ENCODE measurements at regions not wholly inside any gene's neighbourhood (a gene's known extent, or its start where the extent isn't known, plus 50 kb on each side); places are given as distances from the start of the nearest gene placed in this dataset.

DNA sequence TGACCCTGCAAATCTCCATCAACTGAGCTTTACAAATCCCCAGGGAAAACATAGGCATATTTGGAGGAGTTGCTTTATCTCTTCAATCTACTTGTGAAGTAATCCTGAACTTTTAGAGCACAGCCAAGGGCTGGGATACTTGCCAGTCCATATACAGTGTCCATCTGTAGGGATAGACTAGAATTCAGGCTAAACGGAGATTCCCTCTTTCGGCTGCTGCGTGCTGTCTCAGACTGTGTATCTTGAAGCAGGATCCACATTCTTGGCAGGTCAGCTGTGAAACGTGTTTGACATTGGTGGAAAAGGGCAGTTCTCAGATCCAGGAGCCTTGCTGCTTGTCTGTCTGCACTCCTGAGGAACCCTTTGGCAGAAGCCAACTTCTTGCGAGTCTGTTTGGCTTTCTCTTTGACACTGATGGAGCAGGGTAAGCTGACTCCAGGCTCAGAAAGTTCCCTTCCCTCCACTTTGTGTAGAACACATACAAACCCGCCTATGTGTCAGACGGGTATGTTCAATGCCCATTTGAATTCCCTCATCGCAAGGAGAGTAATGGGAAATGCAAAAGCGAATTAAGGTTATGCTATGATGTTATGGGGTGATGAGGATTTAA, 221.8 kb downstream of the MAP2K4 start:
- Histone ChIP-seq H3K9ac (ENCODE audit: low read length in 2 of 2) (no peak overlapping the region), H3K36me3 (ENCODE audit: control insufficient read depth in 2 of 2, insufficient read depth in 2 of 2, low read length in 2 of 2) (no peaks in the 10 kb centered on the region), H3K27ac (ENCODE audit: low read length) (peak overlapping the region; percentile 46), H3K4me3 (ENCODE audit: low read length in 2 of 2) (peak overlapping the region; percentile 42 to 52), H3K4me1 (ENCODE audit: control insufficient read depth, insufficient read depth, low read length) (peaks cover 16% of the 10 kb centered on the region), H3K27me3 (ENCODE audit: control insufficient read depth in 1 of 2, insufficient read depth in 2 of 2, low read length in 2 of 2) (no peaks in the 10 kb centered on the region), H3K9me3 (ENCODE audit: control insufficient read depth in 2 of 2, low read length in 2 of 2) (no peaks in the 10 kb centered on the region)

GRCh38 chr17:12247761-12248160, 227.1 kb downstream of the MAP2K4 start:
- Histone ChIP-seq H3K27ac (ENCODE audit: low read length) (no peak overlapping the region), H3K9me3 (ENCODE audit: control insufficient read depth in 2 of 2, low read length in 2 of 2) (no peaks in the 10 kb centered on the region), H3K36me3 (ENCODE audit: control insufficient read depth in 2 of 2, insufficient read depth in 2 of 2, low read length in 2 of 2) (no peaks in the 10 kb centered on the region), H3K9ac (ENCODE audit: low read length in 2 of 2) (no peak overlapping the region), H3K4me1 (ENCODE audit: control insufficient read depth, insufficient read depth, low read length) (peaks cover 14% of the 10 kb centered on the region), H3K27me3 (ENCODE audit: control insufficient read depth in 1 of 2, insufficient read depth in 2 of 2, low read length in 2 of 2) (no peaks in the 10 kb centered on the region), H3K4me3 (ENCODE audit: low read length in 2 of 2) (no peak overlapping the region)

GRCh38 chr17:12250973-12251372, 230.3 kb downstream of the MAP2K4 start:
- no peaks in the 10 kb centered on the region for H3K27me3 ChIP-seq (ENCODE audit: control insufficient read depth in 1 of 2, insufficient read depth in 2 of 2, low read length in 2 of 2)
- no peaks in the 10 kb centered on the region for H3K36me3 ChIP-seq (ENCODE audit: control insufficient read depth in 2 of 2, insufficient read depth in 2 of 2, low read length in 2 of 2)
- peaks cover 15% of the 10 kb centered on the region for H3K4me1 ChIP-seq (ENCODE audit: control insufficient read depth, insufficient read depth, low read length)
- no peak overlapping the region for H3K9ac ChIP-seq (ENCODE audit: low read length in 2 of 2)
- no peaks in the 10 kb centered on the region for H3K9me3 ChIP-seq (ENCODE audit: control insufficient read depth in 2 of 2, low read length in 2 of 2)
- no peak overlapping the region for H3K27ac ChIP-seq (ENCODE audit: low read length)
- no peak overlapping the region for H3K4me3 ChIP-seq (ENCODE audit: low read length in 2 of 2)

GRCh38 chr17:12252462-12252861, 231.8 kb downstream of the MAP2K4 start:
- no peaks in the 10 kb centered on the region for H3K27me3 ChIP-seq (ENCODE audit: control insufficient read depth in 1 of 2, insufficient read depth in 2 of 2, low read length in 2 of 2)
- H3K36me3 ChIP-seq (ENCODE audit: control insufficient read depth in 2 of 2, insufficient read depth in 2 of 2, low read length in 2 of 2): no peaks in the 10 kb centered on the region
- no peaks in the 10 kb centered on the region for H3K9me3 ChIP-seq (ENCODE audit: control insufficient read depth in 2 of 2, low read length in 2 of 2)
- peak overlapping the region; percentile 31 for H3K27ac ChIP-seq (ENCODE audit: low read length)
- H3K9ac ChIP-seq (ENCODE audit: low read length in 2 of 2): no peak overlapping the region
- peaks cover 22% of the 10 kb centered on the region for H3K4me1 ChIP-seq (ENCODE audit: control insufficient read depth, insufficient read depth, low read length)
- H3K4me3 ChIP-seq (ENCODE audit: low read length in 2 of 2): peak overlapping the region in 1 of 2 donors; percentile 16

DNA sequence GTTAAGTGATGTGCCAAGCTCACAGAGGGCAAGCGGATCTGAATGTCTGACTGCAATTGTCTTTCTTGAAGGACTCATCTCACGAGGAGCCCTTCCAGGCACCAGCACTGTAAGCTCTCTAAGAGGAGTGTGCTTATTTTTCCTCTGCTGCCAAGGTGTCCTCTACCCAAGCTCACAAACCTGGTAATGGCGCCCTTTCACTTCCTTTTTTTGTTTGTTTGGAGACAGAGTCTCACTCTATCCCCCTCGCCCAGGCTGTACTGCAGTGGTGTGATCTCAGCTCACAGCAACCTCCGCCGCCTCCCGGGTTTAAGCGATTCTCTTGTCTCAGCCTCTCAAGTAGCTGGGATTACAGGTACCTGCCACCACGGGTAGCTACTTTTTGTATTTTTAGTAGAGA, 233.8 kb downstream of the MAP2K4 start:
- H3K27ac ChIP-seq (ENCODE audit: low read length): no peak overlapping the region
- H3K9me3 ChIP-seq (ENCODE audit: control insufficient read depth in 2 of 2, low read length in 2 of 2): no peaks in the 10 kb centered on the region
- H3K4me1 ChIP-seq (ENCODE audit: control insufficient read depth, insufficient read depth, low read length): peaks cover 19% of the 10 kb centered on the region
- H3K4me3 ChIP-seq (ENCODE audit: low read length in 2 of 2): no peak overlapping the region
- H3K27me3 ChIP-seq (ENCODE audit: control insufficient read depth in 1 of 2, insufficient read depth in 2 of 2, low read length in 2 of 2): no peaks in the 10 kb centered on the region
- H3K9ac ChIP-seq (ENCODE audit: low read length in 2 of 2): no peak overlapping the region
- no peaks in the 10 kb centered on the region for H3K36me3 ChIP-seq (ENCODE audit: control insufficient read depth in 2 of 2, insufficient read depth in 2 of 2, low read length in 2 of 2)

GRCh38 chr17:12256380-12256995, 235.8 kb downstream of the MAP2K4 start:
- Histone ChIP-seq H3K9me3 (ENCODE audit: control insufficient read depth in 2 of 2, low read length in 2 of 2) (no peaks in the 10 kb centered on the region), H3K9ac (ENCODE audit: low read length in 2 of 2) (no peak overlapping the region), H3K4me3 (ENCODE audit: low read length in 2 of 2) (no peak overlapping the region), H3K27ac (ENCODE audit: low read length) (no peak overlapping the region), H3K36me3 (ENCODE audit: control insufficient read depth in 2 of 2, insufficient read depth in 2 of 2, low read length in 2 of 2) (no peaks in the 10 kb centered on the region), H3K27me3 (ENCODE audit: control insufficient read depth in 1 of 2, insufficient read depth in 2 of 2, low read length in 2 of 2) (no peaks in the 10 kb centered on the region), H3K4me1 (ENCODE audit: control insufficient read depth, insufficient read depth, low read length) (peaks cover 19% of the 10 kb centered on the region)

- Histone ChIP-seq H3K27ac (ENCODE audit: low read length) (no peak overlapping the region), H3K9me3 (ENCODE audit: control insufficient read depth in 2 of 2, low read length in 2 of 2) (no peaks in the 10 kb centered on the region)
Observed at GRCh38 chr17:12257176-12257575, 236.5 kb downstream of the MAP2K4 start.

DNA sequence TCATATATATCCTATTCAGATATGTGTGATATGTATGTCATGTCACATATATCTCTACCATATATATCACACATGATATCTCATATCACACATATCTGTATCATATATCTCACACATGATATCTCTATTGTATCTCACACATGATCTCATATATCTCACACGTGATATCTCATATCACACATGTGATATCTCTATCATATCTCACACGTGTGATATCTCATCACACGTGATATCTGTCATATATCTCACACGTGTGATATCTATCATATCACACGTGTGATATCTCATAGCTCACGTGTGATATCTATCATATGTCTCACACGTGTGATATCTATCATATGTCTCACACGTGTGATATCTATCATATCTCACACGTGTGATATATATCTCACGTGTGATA, 240.7 kb downstream of the MAP2K4 start:
- Histone ChIP-seq H3K36me3 (ENCODE audit: control insufficient read depth in 2 of 2, insufficient read depth in 2 of 2, low read length in 2 of 2) (no peaks in the 10 kb centered on the region), H3K4me3 (ENCODE audit: low read length in 2 of 2) (no peak overlapping the region), H3K27me3 (ENCODE audit: control insufficient read depth in 1 of 2, insufficient read depth in 2 of 2, low read length in 2 of 2) (no peaks in the 10 kb centered on the region), H3K9me3 (ENCODE audit: control insufficient read depth in 2 of 2, low read length in 2 of 2) (no peaks in the 10 kb centered on the region), H3K9ac (ENCODE audit: low read length in 2 of 2) (no peak overlapping the region), H3K4me1 (ENCODE audit: control insufficient read depth, insufficient read depth, low read length) (peaks cover 6% of the 10 kb centered on the region), H3K27ac (ENCODE audit: low read length) (no peak overlapping the region)

More at GRCh38 chr17:12257176-12257575, 236.5 kb downstream of the MAP2K4 start:
- Histone ChIP-seq H3K4me1 (ENCODE audit: control insufficient read depth, insufficient read depth, low read length) (peaks cover 19% of the 10 kb centered on the region), H3K4me3 (ENCODE audit: low read length in 2 of 2) (no peak overlapping the region), H3K9ac (ENCODE audit: low read length in 2 of 2) (no peak overlapping the region), H3K36me3 (ENCODE audit: control insufficient read depth in 2 of 2, insufficient read depth in 2 of 2, low read length in 2 of 2) (no peaks in the 10 kb centered on the region), H3K27me3 (ENCODE audit: control insufficient read depth in 1 of 2, insufficient read depth in 2 of 2, low read length in 2 of 2) (no peaks in the 10 kb centered on the region)

- no peaks in the 10 kb centered on the region for H3K27me3 ChIP-seq (ENCODE audit: control insufficient read depth in 1 of 2, insufficient read depth in 2 of 2, low read length in 2 of 2)
- H3K9me3 ChIP-seq (ENCODE audit: control insufficient read depth in 2 of 2, low read length in 2 of 2): peaks cover 0 to 2% of the 10 kb centered on the region in 2 donors
- no peaks in the 10 kb centered on the region for H3K36me3 ChIP-seq (ENCODE audit: control insufficient read depth in 2 of 2, insufficient read depth in 2 of 2, low read length in 2 of 2)
- no peaks in the 10 kb centered on the region for H3K4me1 ChIP-seq (ENCODE audit: control insufficient read depth, insufficient read depth, low read length)
- no peak overlapping the region for H3K9ac ChIP-seq (ENCODE audit: low read length in 2 of 2)
- no peak overlapping the region for H3K27ac ChIP-seq (ENCODE audit: low read length)
- H3K4me3 ChIP-seq (ENCODE audit: low read length in 2 of 2): no peak overlapping the region
Observed at GRCh38 chr17:12269751-12270150, 249.1 kb downstream of the MAP2K4 start.

DNA sequence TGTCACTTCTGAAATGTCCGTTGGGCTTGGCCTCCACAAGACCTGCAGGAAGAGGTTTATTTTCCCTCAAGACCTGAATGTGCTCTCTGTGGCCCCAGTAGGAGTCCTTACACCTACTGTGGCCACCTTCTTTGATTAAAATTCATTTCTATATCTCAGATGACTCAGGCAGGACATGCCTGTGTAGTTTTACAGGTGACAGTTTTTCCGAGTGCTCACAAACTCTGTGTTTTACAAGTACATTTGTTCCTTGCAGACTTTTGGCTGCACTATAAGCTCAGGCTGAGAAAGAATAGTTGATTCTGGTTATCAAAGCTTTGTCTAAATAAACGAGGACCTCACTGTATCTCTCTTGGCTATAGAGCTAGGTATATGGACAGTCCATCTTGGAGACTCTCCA, 257.1 kb downstream of the MAP2K4 start:
- H3K27ac ChIP-seq (ENCODE audit: low read length): no peak overlapping the region
- no peaks in the 10 kb centered on the region for H3K4me1 ChIP-seq (ENCODE audit: control insufficient read depth, insufficient read depth, low read length)
- peaks cover 0 to 2% of the 10 kb centered on the region in 2 donors for H3K9me3 ChIP-seq (ENCODE audit: control insufficient read depth in 2 of 2, low read length in 2 of 2)
- no peaks in the 10 kb centered on the region for H3K36me3 ChIP-seq (ENCODE audit: control insufficient read depth in 2 of 2, insufficient read depth in 2 of 2, low read length in 2 of 2)
- no peak overlapping the region for H3K9ac ChIP-seq (ENCODE audit: low read length in 2 of 2)
- H3K27me3 ChIP-seq (ENCODE audit: control insufficient read depth in 1 of 2, insufficient read depth in 2 of 2, low read length in 2 of 2): no peaks in the 10 kb centered on the region
- no peak overlapping the region for H3K4me3 ChIP-seq (ENCODE audit: low read length in 2 of 2)

- no peak overlapping the region for H3K4me3 ChIP-seq (ENCODE audit: low read length in 2 of 2)
- no peak overlapping the region for H3K27ac ChIP-seq (ENCODE audit: low read length)
- no peak overlapping the region for H3K9ac ChIP-seq (ENCODE audit: low read length in 2 of 2)
- no peaks in the 10 kb centered on the region for H3K36me3 ChIP-seq (ENCODE audit: control insufficient read depth in 2 of 2, insufficient read depth in 2 of 2, low read length in 2 of 2)
- no peaks in the 10 kb centered on the region for H3K4me1 ChIP-seq (ENCODE audit: control insufficient read depth, insufficient read depth, low read length)
- no peaks in the 10 kb centered on the region for H3K9me3 ChIP-seq (ENCODE audit: control insufficient read depth in 2 of 2, low read length in 2 of 2)
- no peaks in the 10 kb centered on the region for H3K27me3 ChIP-seq (ENCODE audit: control insufficient read depth in 1 of 2, insufficient read depth in 2 of 2, low read length in 2 of 2)
Observed at GRCh38 chr17:12282056-12282455, 261.4 kb downstream of the MAP2K4 start.
